ENCODE measurements at regions not wholly inside any gene's neighbourhood (a gene's known extent, or its start where the extent isn't known, plus 50 kb on each side); places are given as distances from the start of the nearest gene placed in this dataset.

DNA sequence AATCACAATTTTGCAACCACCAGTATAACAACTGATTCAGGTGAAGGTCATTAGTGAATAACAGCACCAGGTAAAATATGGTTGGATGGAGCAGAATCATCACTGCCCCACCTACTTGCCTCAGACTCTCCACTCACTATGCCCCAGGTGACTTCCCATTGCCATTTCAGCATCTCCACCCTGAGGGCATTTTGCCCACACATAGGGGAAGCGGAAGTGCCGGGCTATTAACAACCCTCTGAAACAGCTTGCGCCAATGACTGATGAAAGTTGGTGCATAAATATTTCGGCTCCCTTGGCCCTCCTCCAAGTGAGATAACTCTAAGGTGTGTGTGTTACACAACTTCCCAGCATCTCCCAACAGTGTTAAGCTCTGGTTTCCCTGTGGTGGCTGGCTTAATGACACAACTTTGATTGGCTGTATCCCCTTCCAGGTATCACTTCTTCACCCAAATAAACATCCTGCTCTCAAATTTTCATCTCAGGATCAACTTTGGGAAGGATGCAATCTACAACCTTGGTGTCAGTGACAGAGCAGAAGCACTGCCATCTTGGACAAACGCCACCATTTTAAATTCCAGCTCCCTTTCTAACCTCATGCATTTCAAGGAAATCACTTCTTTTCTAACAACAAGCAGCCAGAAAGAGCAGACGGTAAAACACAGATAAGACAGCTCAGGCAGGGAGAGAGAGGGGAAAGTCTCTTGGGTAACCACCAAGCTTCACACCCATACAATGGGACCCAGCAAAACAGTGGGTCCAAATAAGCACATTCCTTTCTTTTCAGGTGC lies 73.6 kb upstream of the PPP2R5C start (continued):
- TF ChIP-seq, protein P1, sequence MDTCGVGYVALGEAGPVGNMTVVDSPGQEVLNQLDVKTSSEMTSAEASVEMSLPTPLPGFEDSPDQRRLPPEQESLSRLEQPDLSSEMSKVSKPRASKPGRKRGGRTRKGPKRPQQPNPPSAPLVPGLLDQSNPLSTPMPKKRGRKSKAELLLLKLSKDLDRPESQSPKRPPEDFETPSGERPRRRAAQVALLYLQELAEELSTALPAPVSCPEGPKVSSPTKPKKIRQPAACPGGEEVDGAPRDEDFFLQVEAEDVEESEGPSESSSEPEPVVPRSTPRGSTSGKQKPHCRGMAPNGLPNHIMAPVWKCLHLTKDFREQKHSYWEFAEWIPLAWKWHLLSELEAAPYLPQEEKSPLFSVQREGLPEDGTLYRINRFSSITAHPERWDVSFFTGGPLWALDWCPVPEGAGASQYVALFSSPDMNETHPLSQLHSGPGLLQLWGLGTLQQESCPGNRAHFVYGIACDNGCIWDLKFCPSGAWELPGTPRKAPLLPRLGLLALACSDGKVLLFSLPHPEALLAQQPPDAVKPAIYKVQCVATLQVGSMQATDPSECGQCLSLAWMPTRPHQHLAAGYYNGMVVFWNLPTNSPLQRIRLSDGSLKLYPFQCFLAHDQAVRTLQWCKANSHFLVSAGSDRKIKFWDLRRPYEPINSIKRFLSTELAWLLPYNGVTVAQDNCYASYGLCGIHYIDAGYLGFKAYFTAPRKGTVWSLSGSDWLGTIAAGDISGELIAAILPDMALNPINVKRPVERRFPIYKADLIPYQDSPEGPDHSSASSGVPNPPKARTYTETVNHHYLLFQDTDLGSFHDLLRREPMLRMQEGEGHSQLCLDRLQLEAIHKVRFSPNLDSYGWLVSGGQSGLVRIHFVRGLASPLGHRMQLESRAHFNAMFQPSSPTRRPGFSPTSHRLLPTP (IDR thresholded peaks at IDR 0.05; ENCODE audit: borderline replicate concordance, extremely low read depth, insufficient read length): no peak
- TF ChIP-seq, protein P2, sequence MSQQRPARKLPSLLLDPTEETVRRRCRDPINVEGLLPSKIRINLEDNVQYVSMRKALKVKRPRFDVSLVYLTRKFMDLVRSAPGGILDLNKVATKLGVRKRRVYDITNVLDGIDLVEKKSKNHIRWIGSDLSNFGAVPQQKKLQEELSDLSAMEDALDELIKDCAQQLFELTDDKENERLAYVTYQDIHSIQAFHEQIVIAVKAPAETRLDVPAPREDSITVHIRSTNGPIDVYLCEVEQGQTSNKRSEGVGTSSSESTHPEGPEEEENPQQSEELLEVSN (IDR thresholded peaks at IDR 0.05; ENCODE audit: borderline replicate concordance in 1 of 2, extremely low read depth in 1 of 2, insufficient read depth in 1 of 2, insufficient read length in 1 of 2, low read depth in 1 of 2, low read length in 1 of 2, poor library complexity in 1 of 2, severe bottlenecking in 1 of 2): no peak
- no peak for TF ChIP-seq NEUROD1 (IDR thresholded peaks at IDR 0.05; ENCODE audit: borderline replicate concordance, low read depth, low read length, partially characterized antibody)
- TF ChIP-seq, protein P3, sequence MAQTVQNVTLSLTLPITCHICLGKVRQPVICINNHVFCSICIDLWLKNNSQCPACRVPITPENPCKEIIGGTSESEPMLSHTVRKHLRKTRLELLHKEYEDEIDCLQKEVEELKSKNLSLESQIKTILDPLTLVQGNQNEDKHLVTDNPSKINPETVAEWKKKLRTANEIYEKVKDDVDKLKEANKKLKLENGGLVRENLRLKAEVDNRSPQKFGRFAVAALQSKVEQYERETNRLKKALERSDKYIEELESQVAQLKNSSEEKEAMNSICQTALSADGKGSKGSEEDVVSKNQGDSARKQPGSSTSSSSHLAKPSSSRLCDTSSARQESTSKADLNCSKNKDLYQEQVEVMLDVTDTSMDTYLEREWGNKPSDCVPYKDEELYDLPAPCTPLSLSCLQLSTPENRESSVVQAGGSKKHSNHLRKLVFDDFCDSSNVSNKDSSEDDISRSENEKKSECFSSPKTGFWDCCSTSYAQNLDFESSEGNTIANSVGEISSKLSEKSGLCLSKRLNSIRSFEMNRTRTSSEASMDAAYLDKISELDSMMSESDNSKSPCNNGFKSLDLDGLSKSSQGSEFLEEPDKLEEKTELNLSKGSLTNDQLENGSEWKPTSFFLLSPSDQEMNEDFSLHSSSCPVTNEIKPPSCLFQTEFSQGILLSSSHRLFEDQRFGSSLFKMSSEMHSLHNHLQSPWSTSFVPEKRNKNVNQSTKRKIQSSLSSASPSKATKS (CRISPR knock-in tag; IDR thresholded peaks at IDR 0.05): no peak
- TF ChIP-seq NRF1 (conservative IDR thresholded peaks at IDR 0.05 in 1 of 2, IDR thresholded peaks at IDR 0.05 in 1 of 2): no peak
- TF ChIP-seq, protein P4, sequence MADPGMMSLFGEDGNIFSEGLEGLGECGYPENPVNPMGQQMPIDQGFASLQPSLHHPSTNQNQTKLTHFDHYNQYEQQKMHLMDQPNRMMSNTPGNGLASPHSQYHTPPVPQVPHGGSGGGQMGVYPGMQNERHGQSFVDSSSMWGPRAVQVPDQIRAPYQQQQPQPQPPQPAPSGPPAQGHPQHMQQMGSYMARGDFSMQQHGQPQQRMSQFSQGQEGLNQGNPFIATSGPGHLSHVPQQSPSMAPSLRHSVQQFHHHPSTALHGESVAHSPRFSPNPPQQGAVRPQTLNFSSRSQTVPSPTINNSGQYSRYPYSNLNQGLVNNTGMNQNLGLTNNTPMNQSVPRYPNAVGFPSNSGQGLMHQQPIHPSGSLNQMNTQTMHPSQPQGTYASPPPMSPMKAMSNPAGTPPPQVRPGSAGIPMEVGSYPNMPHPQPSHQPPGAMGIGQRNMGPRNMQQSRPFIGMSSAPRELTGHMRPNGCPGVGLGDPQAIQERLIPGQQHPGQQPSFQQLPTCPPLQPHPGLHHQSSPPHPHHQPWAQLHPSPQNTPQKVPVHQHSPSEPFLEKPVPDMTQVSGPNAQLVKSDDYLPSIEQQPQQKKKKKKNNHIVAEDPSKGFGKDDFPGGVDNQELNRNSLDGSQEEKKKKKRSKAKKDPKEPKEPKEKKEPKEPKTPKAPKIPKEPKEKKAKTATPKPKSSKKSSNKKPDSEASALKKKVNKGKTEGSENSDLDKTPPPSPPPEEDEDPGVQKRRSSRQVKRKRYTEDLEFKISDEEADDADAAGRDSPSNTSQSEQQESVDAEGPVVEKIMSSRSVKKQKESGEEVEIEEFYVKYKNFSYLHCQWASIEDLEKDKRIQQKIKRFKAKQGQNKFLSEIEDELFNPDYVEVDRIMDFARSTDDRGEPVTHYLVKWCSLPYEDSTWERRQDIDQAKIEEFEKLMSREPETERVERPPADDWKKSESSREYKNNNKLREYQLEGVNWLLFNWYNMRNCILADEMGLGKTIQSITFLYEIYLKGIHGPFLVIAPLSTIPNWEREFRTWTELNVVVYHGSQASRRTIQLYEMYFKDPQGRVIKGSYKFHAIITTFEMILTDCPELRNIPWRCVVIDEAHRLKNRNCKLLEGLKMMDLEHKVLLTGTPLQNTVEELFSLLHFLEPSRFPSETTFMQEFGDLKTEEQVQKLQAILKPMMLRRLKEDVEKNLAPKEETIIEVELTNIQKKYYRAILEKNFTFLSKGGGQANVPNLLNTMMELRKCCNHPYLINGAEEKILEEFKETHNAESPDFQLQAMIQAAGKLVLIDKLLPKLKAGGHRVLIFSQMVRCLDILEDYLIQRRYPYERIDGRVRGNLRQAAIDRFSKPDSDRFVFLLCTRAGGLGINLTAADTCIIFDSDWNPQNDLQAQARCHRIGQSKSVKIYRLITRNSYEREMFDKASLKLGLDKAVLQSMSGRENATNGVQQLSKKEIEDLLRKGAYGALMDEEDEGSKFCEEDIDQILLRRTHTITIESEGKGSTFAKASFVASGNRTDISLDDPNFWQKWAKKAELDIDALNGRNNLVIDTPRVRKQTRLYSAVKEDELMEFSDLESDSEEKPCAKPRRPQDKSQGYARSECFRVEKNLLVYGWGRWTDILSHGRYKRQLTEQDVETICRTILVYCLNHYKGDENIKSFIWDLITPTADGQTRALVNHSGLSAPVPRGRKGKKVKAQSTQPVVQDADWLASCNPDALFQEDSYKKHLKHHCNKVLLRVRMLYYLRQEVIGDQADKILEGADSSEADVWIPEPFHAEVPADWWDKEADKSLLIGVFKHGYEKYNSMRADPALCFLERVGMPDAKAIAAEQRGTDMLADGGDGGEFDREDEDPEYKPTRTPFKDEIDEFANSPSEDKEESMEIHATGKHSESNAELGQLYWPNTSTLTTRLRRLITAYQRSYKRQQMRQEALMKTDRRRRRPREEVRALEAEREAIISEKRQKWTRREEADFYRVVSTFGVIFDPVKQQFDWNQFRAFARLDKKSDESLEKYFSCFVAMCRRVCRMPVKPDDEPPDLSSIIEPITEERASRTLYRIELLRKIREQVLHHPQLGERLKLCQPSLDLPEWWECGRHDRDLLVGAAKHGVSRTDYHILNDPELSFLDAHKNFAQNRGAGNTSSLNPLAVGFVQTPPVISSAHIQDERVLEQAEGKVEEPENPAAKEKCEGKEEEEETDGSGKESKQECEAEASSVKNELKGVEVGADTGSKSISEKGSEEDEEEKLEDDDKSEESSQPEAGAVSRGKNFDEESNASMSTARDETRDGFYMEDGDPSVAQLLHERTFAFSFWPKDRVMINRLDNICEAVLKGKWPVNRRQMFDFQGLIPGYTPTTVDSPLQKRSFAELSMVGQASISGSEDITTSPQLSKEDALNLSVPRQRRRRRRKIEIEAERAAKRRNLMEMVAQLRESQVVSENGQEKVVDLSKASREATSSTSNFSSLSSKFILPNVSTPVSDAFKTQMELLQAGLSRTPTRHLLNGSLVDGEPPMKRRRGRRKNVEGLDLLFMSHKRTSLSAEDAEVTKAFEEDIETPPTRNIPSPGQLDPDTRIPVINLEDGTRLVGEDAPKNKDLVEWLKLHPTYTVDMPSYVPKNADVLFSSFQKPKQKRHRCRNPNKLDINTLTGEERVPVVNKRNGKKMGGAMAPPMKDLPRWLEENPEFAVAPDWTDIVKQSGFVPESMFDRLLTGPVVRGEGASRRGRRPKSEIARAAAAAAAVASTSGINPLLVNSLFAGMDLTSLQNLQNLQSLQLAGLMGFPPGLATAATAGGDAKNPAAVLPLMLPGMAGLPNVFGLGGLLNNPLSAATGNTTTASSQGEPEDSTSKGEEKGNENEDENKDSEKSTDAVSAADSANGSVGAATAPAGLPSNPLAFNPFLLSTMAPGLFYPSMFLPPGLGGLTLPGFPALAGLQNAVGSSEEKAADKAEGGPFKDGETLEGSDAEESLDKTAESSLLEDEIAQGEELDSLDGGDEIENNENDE (IDR thresholded peaks at IDR 0.05; ENCODE audit: low read depth, low read length): no peak
- no peak for TF ChIP-seq ZKSCAN3 (CRISPR knock-in tag; IDR thresholded peaks at IDR 0.05)

Data from K562 (cell line).